ENCODE measurements at regions not wholly inside any gene's neighbourhood (a gene's known extent, or its start where the extent isn't known, plus 50 kb on each side); places are given as distances from the start of the nearest gene placed in this dataset.

GRCh38 chr12:75773377-75773776 is 258.2 kb downstream of the PHLDA1 start:
- Histone ChIP-seq H3K4me3 (no peak overlapping the region), H3K4me1 (ENCODE audit: insufficient read depth) (peaks cover 8% of the 10 kb centered on the region), H4K20me1 (replicated peaks; ENCODE audit: insufficient read depth) (no peaks in the 10 kb centered on the region), H3K9me2 (ENCODE audit: insufficient read depth) (peaks cover 4% of the 10 kb centered on the region; the same call in 1 of the 2 replicates), H3K79me2 (replicated peaks; ENCODE audit: insufficient read depth) (no peaks in the 10 kb centered on the region), H2AFZ (no peak overlapping the region), H3K4me2 (no peak overlapping the region), H3K27ac (ENCODE audit: low read depth) (no peak overlapping the region), H3F3A (replicated peaks; ENCODE audit: low read depth) (no peaks in the 10 kb centered on the region), H3K27me3 (ENCODE audit: insufficient read depth) (no peaks in the 10 kb centered on the region), H3K36me3 (ENCODE audit: insufficient read depth) (no peaks in the 10 kb centered on the region)
- ATAC-seq (no peak), DNase-seq (ENCODE audit: low spot score) (no peak)
- no peaks in the 10 kb centered on the region for H3K9me3 Mint-ChIP-seq
- peaks cover 9% of the 10 kb centered on the region for H3K4me1 Mint-ChIP-seq
- no peak overlapping the region for H3K4me3 Mint-ChIP-seq
- H3K27me3 Mint-ChIP-seq (ENCODE audit: insufficient read depth, low read depth, poor library complexity), result peaks cover 4% of the 10 kb centered on the region
- H3K36me3 Mint-ChIP-seq (ENCODE audit: low read depth), result no peaks in the 10 kb centered on the region
- TF ChIP-seq ZNF331 (CRISPR knock-in tag; IDR thresholded peaks at IDR 0.05; ENCODE audit: low read depth) (no peak), JUNB (IDR thresholded peaks at IDR 0.05; ENCODE audit: unreplicated experiment) (no peak), EZH2 (IDR thresholded peaks at IDR 0.05; ENCODE audit: low read depth, unreplicated experiment) (no peak), NANOG (IDR thresholded peaks at IDR 0.05; ENCODE audit: borderline replicate concordance) (no peak), ETS1 (IDR thresholded peaks at IDR 0.05) (no peak), CREB1 (CRISPR knock-in tag; IDR thresholded peaks at IDR 0.05; ENCODE audit: low read depth) (no peak), ZNF462 (CRISPR knock-in tag; IDR thresholded peaks at IDR 0.05) (no peak), ZNF114 (CRISPR knock-in tag; IDR thresholded peaks at IDR 0.05) (no peak), POLR2AphosphoS5 (IDR thresholded peaks at IDR 0.05; ENCODE audit: low read depth) (no peak), CTCF (conservative IDR thresholded peaks at IDR 0.05; ENCODE audit: low read depth in 2 of 2) (no peak), EZH2phosphoT487 (IDR thresholded peaks at IDR 0.05; ENCODE audit: unreplicated experiment) (no peak), REST (IDR thresholded peaks at IDR 0.05; ENCODE audit: unreplicated experiment) (no peak), STAT1 (IDR thresholded peaks at IDR 0.05; ENCODE audit: unreplicated experiment) (no peak)
- no peak overlapping the region for H3K27ac Mint-ChIP-seq

All from GM23338 (cell line).